ENCODE measurements at regions not wholly inside any gene's neighbourhood (a gene's known extent, or its start where the extent isn't known, plus 50 kb on each side); places are given as distances from the start of the nearest gene placed in this dataset.

DNA sequence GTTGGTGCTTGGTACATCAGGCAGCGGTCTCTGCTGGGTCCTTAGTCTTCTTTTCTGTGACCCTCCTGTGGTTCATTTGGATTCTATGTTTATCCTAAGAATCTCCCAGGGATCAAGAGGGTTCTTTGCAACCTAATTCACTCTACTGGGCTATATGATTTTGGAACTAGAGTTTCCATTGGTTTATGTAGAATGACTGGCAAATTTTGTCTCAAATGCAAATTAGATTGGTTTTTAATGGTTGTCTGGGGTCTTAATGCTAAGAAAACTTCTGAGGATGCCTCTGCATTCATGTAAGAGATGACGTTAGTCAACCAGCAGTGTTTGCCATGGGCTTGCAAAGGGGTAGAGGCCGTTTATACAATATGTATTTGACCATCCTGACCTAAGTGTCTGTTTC, 129.8 kb upstream of the ZFP64 start:
- TF ChIP-seq, protein P1, sequence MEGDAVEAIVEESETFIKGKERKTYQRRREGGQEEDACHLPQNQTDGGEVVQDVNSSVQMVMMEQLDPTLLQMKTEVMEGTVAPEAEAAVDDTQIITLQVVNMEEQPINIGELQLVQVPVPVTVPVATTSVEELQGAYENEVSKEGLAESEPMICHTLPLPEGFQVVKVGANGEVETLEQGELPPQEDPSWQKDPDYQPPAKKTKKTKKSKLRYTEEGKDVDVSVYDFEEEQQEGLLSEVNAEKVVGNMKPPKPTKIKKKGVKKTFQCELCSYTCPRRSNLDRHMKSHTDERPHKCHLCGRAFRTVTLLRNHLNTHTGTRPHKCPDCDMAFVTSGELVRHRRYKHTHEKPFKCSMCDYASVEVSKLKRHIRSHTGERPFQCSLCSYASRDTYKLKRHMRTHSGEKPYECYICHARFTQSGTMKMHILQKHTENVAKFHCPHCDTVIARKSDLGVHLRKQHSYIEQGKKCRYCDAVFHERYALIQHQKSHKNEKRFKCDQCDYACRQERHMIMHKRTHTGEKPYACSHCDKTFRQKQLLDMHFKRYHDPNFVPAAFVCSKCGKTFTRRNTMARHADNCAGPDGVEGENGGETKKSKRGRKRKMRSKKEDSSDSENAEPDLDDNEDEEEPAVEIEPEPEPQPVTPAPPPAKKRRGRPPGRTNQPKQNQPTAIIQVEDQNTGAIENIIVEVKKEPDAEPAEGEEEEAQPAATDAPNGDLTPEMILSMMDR (IDR thresholded peaks at IDR 0.05): no peak
- TF ChIP-seq EP300 (IDR thresholded peaks at IDR 0.05): no peak
- TF ChIP-seq POLR2A (IDR thresholded peaks at IDR 0.05): no peak

All from gastroesophageal sphincter (tissue), 3 donors.